ENCODE measurements at regions not wholly inside any gene's neighbourhood (a gene's known extent, or its start where the extent isn't known, plus 50 kb on each side); places are given as distances from the start of the nearest gene placed in this dataset.
"Not testable (repeated sequence)": the region's sequence is repeated elsewhere in the genome, so short reads cannot be mapped to it uniquely, and the experiment has no call there.

DNA sequence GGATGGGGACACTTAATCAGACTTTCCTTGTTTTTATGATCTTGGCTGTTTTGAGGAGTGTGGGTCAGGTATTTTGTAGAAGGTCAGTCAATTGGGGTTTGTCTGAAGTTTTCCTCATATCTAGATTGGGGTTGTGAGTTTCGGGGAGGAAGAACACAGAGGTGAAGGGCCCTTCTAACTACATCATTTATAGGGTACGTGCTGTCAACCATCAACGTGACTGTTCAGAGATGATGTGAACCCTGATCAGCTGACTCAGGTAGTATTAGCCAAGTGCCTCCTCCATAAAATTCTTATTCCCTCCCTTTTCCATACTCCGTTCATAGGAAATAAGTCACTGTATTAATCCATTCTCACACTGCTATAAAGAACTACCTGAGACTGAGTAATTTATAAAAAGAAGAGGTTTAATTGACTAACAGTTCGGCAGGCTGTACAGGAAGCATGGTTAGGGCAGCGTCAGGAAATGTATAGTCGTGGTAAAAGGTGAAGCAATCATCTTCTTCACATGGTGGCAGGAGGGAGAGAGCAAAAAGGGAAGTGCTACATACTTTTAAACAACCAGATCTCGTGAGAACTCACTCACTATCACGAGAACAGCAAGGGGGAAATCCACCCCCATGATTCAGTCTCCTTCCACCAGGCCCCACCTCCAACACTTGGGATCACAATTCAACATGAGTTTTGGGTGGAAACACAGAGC is 547.1 kb upstream of the LINC00305 start:
- DNase-seq (ENCODE audit: low read depth): peak; percentile 62
- H3K4me3 ChIP-seq (ENCODE audit: low read depth, low read length): no peak overlapping the region
- TF ChIP-seq MYC (IDR thresholded peaks at IDR 0.05; ENCODE audit: low read depth, low read length) (no peak), POLR2A (IDR thresholded peaks at IDR 0.05; ENCODE audit: extremely low read depth, insufficient read length) (no peak)
- TF ChIP-seq, protein P1, sequence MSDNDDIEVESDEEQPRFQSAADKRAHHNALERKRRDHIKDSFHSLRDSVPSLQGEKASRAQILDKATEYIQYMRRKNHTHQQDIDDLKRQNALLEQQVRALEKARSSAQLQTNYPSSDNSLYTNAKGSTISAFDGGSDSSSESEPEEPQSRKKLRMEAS (IDR thresholded peaks at IDR 0.05; ENCODE audit: low read depth, low read length): no peak
- TF ChIP-seq, protein P2, sequence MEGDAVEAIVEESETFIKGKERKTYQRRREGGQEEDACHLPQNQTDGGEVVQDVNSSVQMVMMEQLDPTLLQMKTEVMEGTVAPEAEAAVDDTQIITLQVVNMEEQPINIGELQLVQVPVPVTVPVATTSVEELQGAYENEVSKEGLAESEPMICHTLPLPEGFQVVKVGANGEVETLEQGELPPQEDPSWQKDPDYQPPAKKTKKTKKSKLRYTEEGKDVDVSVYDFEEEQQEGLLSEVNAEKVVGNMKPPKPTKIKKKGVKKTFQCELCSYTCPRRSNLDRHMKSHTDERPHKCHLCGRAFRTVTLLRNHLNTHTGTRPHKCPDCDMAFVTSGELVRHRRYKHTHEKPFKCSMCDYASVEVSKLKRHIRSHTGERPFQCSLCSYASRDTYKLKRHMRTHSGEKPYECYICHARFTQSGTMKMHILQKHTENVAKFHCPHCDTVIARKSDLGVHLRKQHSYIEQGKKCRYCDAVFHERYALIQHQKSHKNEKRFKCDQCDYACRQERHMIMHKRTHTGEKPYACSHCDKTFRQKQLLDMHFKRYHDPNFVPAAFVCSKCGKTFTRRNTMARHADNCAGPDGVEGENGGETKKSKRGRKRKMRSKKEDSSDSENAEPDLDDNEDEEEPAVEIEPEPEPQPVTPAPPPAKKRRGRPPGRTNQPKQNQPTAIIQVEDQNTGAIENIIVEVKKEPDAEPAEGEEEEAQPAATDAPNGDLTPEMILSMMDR (IDR thresholded peaks at IDR 0.05; ENCODE audit: low read depth, low read length): no peak

DNA sequence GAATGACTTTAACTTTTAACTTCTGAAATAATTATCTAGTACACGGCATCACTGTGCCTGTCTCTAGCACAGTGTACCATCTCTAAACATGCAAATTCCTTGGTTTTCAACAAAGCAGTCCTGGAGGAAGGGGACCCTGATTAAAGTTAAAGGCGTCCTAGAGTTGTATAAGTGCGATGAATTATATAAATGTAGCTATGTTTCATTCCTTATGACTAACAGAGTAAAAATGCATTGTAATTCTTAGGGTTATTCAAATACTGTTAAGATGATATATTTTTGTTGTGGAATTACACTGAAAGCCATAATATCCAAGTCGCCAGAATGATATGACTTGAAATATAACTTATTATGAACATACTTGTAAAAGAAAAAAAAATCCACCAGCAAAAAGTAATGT is 544.9 kb upstream of the LINC00305 start:
- H3K4me3 ChIP-seq (ENCODE audit: low read depth, low read length): no peak overlapping the region
- no peak for DNase-seq (ENCODE audit: low read depth)
- TF ChIP-seq MYC (IDR thresholded peaks at IDR 0.05; ENCODE audit: low read depth, low read length): no peak
- no peak for TF ChIP-seq POLR2A (IDR thresholded peaks at IDR 0.05; ENCODE audit: extremely low read depth, insufficient read length)
- TF ChIP-seq, protein P2 (IDR thresholded peaks at IDR 0.05; ENCODE audit: low read depth, low read length): no peak
- TF ChIP-seq, protein P1 (IDR thresholded peaks at IDR 0.05; ENCODE audit: low read depth, low read length): no peak

DNA sequence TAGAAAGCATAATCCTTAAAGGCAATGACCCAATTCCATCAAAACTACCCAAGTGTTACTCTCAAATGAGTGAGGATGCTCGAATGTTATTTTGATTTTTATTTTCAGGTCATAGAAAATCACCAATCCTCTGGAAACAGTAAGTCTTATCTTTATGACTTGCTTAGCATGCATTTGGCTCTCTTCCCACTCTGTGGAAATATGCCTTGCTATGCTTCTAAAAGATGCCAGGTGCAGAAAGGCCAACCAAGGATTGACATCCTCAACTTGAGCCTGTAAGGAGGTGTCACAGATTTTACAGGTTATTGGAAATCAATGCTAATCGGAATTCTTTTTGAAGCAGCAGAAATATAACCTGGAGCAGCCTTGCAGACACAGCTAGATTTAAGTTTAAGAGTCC is 543.9 kb upstream of the LINC00305 start:
- H3K4me3 ChIP-seq (ENCODE audit: low read depth, low read length): no peak overlapping the region
- DNase-seq (ENCODE audit: low read depth): no peak
- TF ChIP-seq POLR2A (IDR thresholded peaks at IDR 0.05; ENCODE audit: extremely low read depth, insufficient read length): no peak

DNA sequence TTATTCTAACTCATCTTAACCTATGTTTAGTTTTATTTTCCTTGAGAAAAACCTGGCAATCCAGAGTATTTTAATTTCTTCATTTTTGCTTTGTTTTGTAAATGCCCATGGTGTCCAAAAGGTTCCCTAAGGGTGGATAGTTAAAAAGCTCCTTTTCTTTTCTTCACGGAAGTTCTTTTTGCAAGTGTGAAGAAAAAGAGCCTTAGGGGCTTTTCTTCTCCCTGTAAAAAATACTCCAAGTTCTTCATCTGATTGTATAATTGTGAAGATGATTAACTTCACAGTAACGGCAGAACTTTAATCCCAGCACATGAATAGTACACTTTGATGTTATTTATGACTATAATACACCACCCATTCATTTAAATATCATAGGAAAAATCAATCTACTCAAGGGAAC is 530.2 kb upstream of the LINC00305 start:
- TF ChIP-seq, protein P2 (IDR thresholded peaks at IDR 0.05; ENCODE audit: low read depth, low read length): no peak
- no peak for TF ChIP-seq POLR2A (IDR thresholded peaks at IDR 0.05; ENCODE audit: extremely low read depth, insufficient read length)
- TF ChIP-seq, protein P1 (IDR thresholded peaks at IDR 0.05; ENCODE audit: low read depth, low read length): no peak
- TF ChIP-seq MYC (IDR thresholded peaks at IDR 0.05; ENCODE audit: low read depth, low read length): no peak
- no peak overlapping the region for H3K4me3 ChIP-seq (ENCODE audit: low read depth, low read length)
- no peak for DNase-seq (ENCODE audit: low read depth)

DNA sequence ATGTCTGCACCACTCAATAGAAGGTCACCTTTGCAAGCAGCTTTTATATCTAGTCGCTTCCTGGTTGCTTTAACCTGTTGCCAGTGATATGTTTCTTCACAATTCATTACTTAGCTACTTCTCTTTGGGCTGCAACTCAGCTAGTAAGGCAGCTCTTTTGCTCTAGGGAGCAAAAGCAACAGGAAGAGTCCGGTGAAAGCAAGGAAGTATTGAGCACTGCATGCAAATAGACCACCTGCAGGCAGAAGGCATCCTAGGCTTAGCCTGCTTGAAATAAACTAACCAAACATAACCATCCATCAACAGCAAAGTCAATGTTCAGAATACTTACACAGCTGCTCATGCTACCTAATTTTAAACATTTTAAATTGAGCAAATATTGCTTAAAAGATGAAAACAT is 529.2 kb upstream of the LINC00305 start:
- no peak overlapping the region for H3K4me3 ChIP-seq (ENCODE audit: low read depth, low read length)
- DNase-seq (ENCODE audit: low read depth): no peak
- no peak for TF ChIP-seq MYC (IDR thresholded peaks at IDR 0.05; ENCODE audit: low read depth, low read length)

DNA sequence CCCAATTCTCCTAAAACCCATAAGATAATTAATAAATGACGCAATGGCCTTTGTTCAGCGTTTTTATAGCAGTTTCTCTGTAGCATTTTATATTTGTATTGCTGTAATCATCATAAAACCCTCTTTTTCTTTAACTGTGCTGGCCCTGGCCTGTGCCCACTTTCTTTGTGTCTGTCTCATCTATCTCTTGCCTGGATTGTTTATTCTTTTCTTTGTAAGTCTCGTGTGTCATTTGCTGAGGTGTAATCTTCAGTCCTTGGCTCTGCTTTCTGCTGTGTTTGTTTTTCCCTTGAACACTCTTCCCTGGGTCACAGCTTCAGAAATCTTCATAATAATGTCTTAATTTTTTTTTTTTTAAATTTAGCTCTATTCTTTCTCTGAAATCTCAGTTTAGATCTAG is 525.8 kb upstream of the LINC00305 start:
- H3K4me3 ChIP-seq (ENCODE audit: low read depth, low read length): no peak overlapping the region
- TF ChIP-seq, protein P1 (IDR thresholded peaks at IDR 0.05; ENCODE audit: low read depth, low read length): no peak
- TF ChIP-seq POLR2A (IDR thresholded peaks at IDR 0.05; ENCODE audit: extremely low read depth, insufficient read length) (no peak), MYC (IDR thresholded peaks at IDR 0.05; ENCODE audit: low read depth, low read length) (no peak)
- TF ChIP-seq, protein P2 (IDR thresholded peaks at IDR 0.05; ENCODE audit: low read depth, low read length): no peak
- DNase-seq (ENCODE audit: low read depth): no peak

DNA sequence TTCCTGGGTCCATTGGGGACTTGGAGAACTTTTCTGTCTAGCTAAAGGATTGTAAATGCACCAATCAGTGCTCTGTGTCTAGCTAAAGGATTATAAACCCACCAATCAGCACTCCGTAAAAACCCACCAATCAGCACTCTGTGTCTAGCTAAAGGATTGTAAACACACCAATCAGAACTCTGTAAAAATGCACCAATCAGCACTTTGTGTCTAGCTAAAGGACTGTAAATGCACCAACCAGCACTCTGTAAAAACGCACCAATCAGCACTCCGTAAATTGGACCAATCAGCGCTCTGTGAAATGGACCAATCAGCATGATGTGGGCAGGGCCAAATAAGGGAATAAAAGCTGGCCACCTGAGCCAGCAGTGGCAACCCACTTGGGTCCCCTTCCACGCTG is 522.4 kb upstream of the LINC00305 start:
- not testable (repeated sequence) for H3K4me3 ChIP-seq (ENCODE audit: low read depth, low read length); DNase-seq (ENCODE audit: low read depth)
